ENCODE measurements at regions not wholly inside any gene's neighbourhood (a gene's known extent, or its start where the extent isn't known, plus 50 kb on each side); places are given as distances from the start of the nearest gene placed in this dataset.
"Not testable (repeated sequence)": the region's sequence is repeated elsewhere in the genome, so short reads cannot be mapped to it uniquely, and the experiment has no call there.

- peak; percentile 66 for DNase-seq
These were observed 121.6 kb upstream of the ZNF92 start for GRCh38 chr7:65251851-65252620.

- no peak for DNase-seq
These were observed 122.8 kb upstream of the ZNF92 start for GRCh38 chr7:65250697-65251395.

GRCh38 chr7:65250216-65250615 lies 123.4 kb upstream of the ZNF92 start:
- DNase-seq: no peak

- no peak for DNase-seq
These were observed 126.2 kb upstream of the ZNF92 start for GRCh38 chr7:65247491-65247890.

GRCh38 chr7:65239707-65240352 lies 133.8 kb upstream of the ZNF92 start:
- peak; percentile 14 for DNase-seq

GRCh38 chr7:65239324-65239706 lies 134.3 kb upstream of the ZNF92 start:
- DNase-seq: peak; percentile 12

- DNase-seq: no peak
These were observed 134.9 kb upstream of the ZNF92 start for GRCh38 chr7:65238785-65239184.

GRCh38 chr7:65235586-65235985 lies 138.1 kb upstream of the ZNF92 start:
- DNase-seq: no peak

- DNase-seq: peak; percentile 31
These were observed 140.1 kb upstream of the ZNF92 start for GRCh38 chr7:65233409-65234034.

- no peak for DNase-seq
These were observed 143.4 kb upstream of the ZNF92 start for GRCh38 chr7:65230231-65230630.

- no peak for DNase-seq
These were observed 148.1 kb upstream of the ZNF92 start for GRCh38 chr7:65225422-65226006.

- no peak for DNase-seq
These were observed 151.0 kb upstream of the ZNF92 start for GRCh38 chr7:65222655-65223054.

- DNase-seq: no peak
These were observed 152.0 kb upstream of the ZNF92 start for GRCh38 chr7:65221683-65222082.

- DNase-seq: no peak
These were observed 154.0 kb upstream of the ZNF92 start for GRCh38 chr7:65219623-65220022.

GRCh38 chr7:65216469-65216868 lies 157.2 kb upstream of the ZNF92 start:
- peak; percentile 72 for DNase-seq

GRCh38 chr7:65213260-65213659 lies 160.4 kb upstream of the ZNF92 start:
- DNase-seq: not testable (repeated sequence)

GRCh38 chr7:65199221-65199620 lies 174.4 kb upstream of the ZNF92 start:
- not testable (repeated sequence) for DNase-seq

- DNase-seq: not testable (repeated sequence)
These were observed 180.2 kb upstream of the ZNF92 start for GRCh38 chr7:65193334-65194058.

GRCh38 chr7:65177041-65177440 lies 170.6 kb upstream of the ERV3-1 start:
- peak; percentile 13 for DNase-seq

GRCh38 chr7:65150105-65150504 lies 143.6 kb upstream of the ERV3-1 start:
- DNase-seq: not testable (repeated sequence)

- not testable (repeated sequence) for DNase-seq
These were observed 139.8 kb upstream of the ERV3-1 start for GRCh38 chr7:65146118-65146914.
